Fibroblast of skin of abdomen (primary cell): ENCODE measurements at regions not wholly inside any gene's neighbourhood (a gene's known extent, or its start where the extent isn't known, plus 50 kb on each side); places are given as distances from the start of the nearest gene placed in this dataset.

Experiments used
- DNase-seq: peaks from one replicate; pipeline ENCODE4 v3.0.0-alpha.2; 2013

GRCh38 chr13:85377783-85378182, 421.4 kb downstream of the SLITRK6 start:
- no peak for DNase-seq

- no peak for DNase-seq
Observed at GRCh38 chr13:85373322-85373721, 425.9 kb downstream of the SLITRK6 start.

GRCh38 chr13:85371254-85371653, 428.0 kb downstream of the SLITRK6 start:
- DNase-seq = no peak

- DNase-seq = no peak
Observed at GRCh38 chr13:85368686-85369085, 430.5 kb downstream of the SLITRK6 start.

GRCh38 chr13:85367887-85368286, 431.3 kb downstream of the SLITRK6 start:
- DNase-seq = peak; percentile 76

GRCh38 chr13:85366759-85367417, 432.3 kb downstream of the SLITRK6 start:
- no peak for DNase-seq

- no peak for DNase-seq
Observed at GRCh38 chr13:85363504-85363903, 435.7 kb downstream of the SLITRK6 start.

GRCh38 chr13:85362980-85363379, 436.2 kb downstream of the SLITRK6 start:
- DNase-seq = no peak

- DNase-seq = peak; percentile 12
Observed at GRCh38 chr13:85347251-85347650, 452.0 kb downstream of the SLITRK6 start.

GRCh38 chr13:85334187-85334586, 465.0 kb downstream of the SLITRK6 start:
- DNase-seq = no peak

GRCh38 chr13:85333506-85334020, 465.7 kb downstream of the SLITRK6 start:
- DNase-seq = no peak

GRCh38 chr13:85332615-85333014, 466.6 kb downstream of the SLITRK6 start:
- DNase-seq = no peak

GRCh38 chr13:85321734-85322133, 477.5 kb downstream of the SLITRK6 start:
- DNase-seq = no peak

GRCh38 chr13:85317781-85318180, 481.4 kb downstream of the SLITRK6 start:
- no peak for DNase-seq

- no peak for DNase-seq
Observed at GRCh38 chr13:85316506-85317025, 482.7 kb downstream of the SLITRK6 start.

GRCh38 chr13:85314686-85315085, 484.5 kb downstream of the SLITRK6 start:
- no peak for DNase-seq

- DNase-seq = peak; percentile 48
Observed at GRCh38 chr13:85313761-85314503, 485.3 kb downstream of the SLITRK6 start.

GRCh38 chr13:85312071-85312470, 487.1 kb downstream of the SLITRK6 start:
- no peak for DNase-seq

- no peak for DNase-seq
Observed at GRCh38 chr13:85303630-85304029, 495.6 kb downstream of the SLITRK6 start.

GRCh38 chr13:85298387-85298924, 500.8 kb downstream of the SLITRK6 start:
- DNase-seq = no peak

GRCh38 chr13:85288698-85289097, 510.5 kb downstream of the SLITRK6 start:
- DNase-seq = no peak

GRCh38 chr13:85287528-85287927, 511.7 kb downstream of the SLITRK6 start:
- no peak for DNase-seq

- DNase-seq = no peak
Observed at GRCh38 chr13:85286081-85286480, 513.1 kb downstream of the SLITRK6 start.

GRCh38 chr13:85284349-85284748, 514.9 kb downstream of the SLITRK6 start:
- no peak for DNase-seq
